Upper lobe of left lung (tissue), 6 donors: ENCODE measurements at regions not wholly inside any gene's neighbourhood (a gene's known extent, or its start where the extent isn't known, plus 50 kb on each side); places are given as distances from the start of the nearest gene placed in this dataset.

Source experiments
- ATAC-seq, 2 donors: fragments of 200-7000 bp; cut with Tn5 transposase; one replicate each; pipeline ENCODE4 v1.9.1; 2022; ENCODE audit warnings: mild to moderate bottlenecking in 2 of 2, moderate library complexity in 2 of 2; ENCODE audit not compliant: low FRiP score in 2 of 2
- DNase-seq, 2 donors: peaks; one replicate each; pipeline ENCODE4 v3.0.0-alpha.2; 2019 to 2020
- H3K27ac ChIP-seq, 4 donors: fragments of 200-600 bp; sonication (generic); one replicate each; pipeline ENCODE4 v1.5.1; 2016 to 2019
- H3K27me3 ChIP-seq, 4 donors: fragments of 200-600 bp; sonication (generic); one replicate each; pipeline ENCODE4 v1.5.1; 2017 to 2019
- H3K36me3 ChIP-seq, 4 donors: fragments of 200-600 bp; sonication (generic); one replicate each; pipeline ENCODE4 v1.5.1; 2016 to 2019
- H3K4me1 ChIP-seq, 4 donors: fragments of 200-600 bp; sonication (generic); one replicate each; pipeline ENCODE4 v1.5.1; 2018 to 2019
- H3K4me3 ChIP-seq, 4 donors: fragments of 200-600 bp; sonication (generic); one replicate each; pipeline ENCODE4 v1.5.1; 2017 to 2019; ENCODE audit warnings: mild to moderate bottlenecking in 2 of 4, moderate library complexity in 1 of 4
- H3K9me3 ChIP-seq, 4 donors: fragments of 200-600 bp; sonication (generic); one replicate each; pipeline ENCODE4 v1.5.1; 2018 to 2019
- EP300 ChIP-seq, 4 donors: sonication (generic); formaldehyde crosslinking; IDR thresholded peaks; one replicate each; pipeline ENCODE4 v1.5.1; 2017; ENCODE audit warnings: antibody characterized with exemption in 4 of 4, control low read depth in 2 of 4
- POLR2A ChIP-seq, 4 donors: fragments of 450-650 bp; IDR thresholded peaks; one replicate each; pipeline ENCODE4 v1.5.1; 2016 to 2017; ENCODE audit warnings: antibody characterized with exemption in 4 of 4, mild to moderate bottlenecking in 2 of 4
- POLR2AphosphoS5 ChIP-seq, 2 donors: sonication (generic); formaldehyde crosslinking; IDR thresholded peaks; one replicate each; pipeline ENCODE4 v1.5.1; 2017; ENCODE audit warnings: antibody characterized with exemption in 2 of 2
- WGBS, 2 donors: methylation state at CpG; one replicate each; pipeline ENCODE4 v1.1.5; 2017 to 2018; 5-methylcytosine and 5-hydroxymethylcytosine counted together
- TF ChIP-seq, protein P1 (sequence below), 6 experiments: fragments of 450-650 bp in 4 of 6; fragments of 200-600 bp in 2 of 6; sonication (generic) in 2 of 6; IDR thresholded peaks; one replicate each; pipeline ENCODE4 v1.5.1; 2016 to 2019; ENCODE audit warnings: antibody characterized with exemption in 6 of 6
- donor health status: DM: no; HTN: no; CAD: no; lungs with moderate emphysema.
- donor health status: DM: no; HTN: yes; CAD: no; lungs with severe emphysema.

DNA sequence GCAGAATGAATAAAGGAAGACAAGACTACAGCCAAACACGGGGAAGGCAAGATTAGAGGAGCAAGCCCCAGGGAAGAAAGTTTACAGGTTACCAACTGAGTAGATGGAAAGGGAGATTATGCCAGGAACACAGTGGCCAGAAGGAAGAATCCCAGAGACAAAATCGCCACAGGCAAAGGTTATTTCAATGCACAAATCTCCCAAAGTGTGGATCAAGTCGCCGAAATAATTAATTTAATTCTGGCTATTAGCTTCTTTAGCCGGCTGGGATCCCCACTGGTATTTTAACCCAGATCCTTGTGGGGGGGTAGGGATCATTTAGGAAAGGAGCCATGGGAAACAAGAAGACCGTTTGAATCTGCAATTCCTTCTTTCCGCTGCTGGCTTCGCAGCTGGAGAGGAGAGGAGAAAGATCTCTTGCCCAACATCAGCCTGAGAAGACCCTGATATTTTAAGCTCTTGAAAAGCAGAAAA is 171.0 kb downstream of the DHX15 start:
- Histone ChIP-seq H3K9me3 (no peaks in the 10 kb centered on the region), H3K4me3 (no peak overlapping the region), H3K27ac (no peak overlapping the region), H3K27me3 (no peaks in the 10 kb centered on the region), H3K4me1 (no peaks in the 10 kb centered on the region), H3K36me3 (no peaks in the 10 kb centered on the region)
- TF ChIP-seq POLR2AphosphoS5 (IDR thresholded peaks at IDR 0.05): no peak
- TF ChIP-seq, protein P1, sequence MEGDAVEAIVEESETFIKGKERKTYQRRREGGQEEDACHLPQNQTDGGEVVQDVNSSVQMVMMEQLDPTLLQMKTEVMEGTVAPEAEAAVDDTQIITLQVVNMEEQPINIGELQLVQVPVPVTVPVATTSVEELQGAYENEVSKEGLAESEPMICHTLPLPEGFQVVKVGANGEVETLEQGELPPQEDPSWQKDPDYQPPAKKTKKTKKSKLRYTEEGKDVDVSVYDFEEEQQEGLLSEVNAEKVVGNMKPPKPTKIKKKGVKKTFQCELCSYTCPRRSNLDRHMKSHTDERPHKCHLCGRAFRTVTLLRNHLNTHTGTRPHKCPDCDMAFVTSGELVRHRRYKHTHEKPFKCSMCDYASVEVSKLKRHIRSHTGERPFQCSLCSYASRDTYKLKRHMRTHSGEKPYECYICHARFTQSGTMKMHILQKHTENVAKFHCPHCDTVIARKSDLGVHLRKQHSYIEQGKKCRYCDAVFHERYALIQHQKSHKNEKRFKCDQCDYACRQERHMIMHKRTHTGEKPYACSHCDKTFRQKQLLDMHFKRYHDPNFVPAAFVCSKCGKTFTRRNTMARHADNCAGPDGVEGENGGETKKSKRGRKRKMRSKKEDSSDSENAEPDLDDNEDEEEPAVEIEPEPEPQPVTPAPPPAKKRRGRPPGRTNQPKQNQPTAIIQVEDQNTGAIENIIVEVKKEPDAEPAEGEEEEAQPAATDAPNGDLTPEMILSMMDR (IDR thresholded peaks at IDR 0.05): no peak
- TF ChIP-seq POLR2A (IDR thresholded peaks at IDR 0.05): no peak
- no peak for TF ChIP-seq EP300 (IDR thresholded peaks at IDR 0.05)
- ATAC-seq: no peak
- WGBS, 2 donors: 43 to 63% methylated on average over 8 of the region's 8 CpGs
- DNase-seq: no peak

DNA sequence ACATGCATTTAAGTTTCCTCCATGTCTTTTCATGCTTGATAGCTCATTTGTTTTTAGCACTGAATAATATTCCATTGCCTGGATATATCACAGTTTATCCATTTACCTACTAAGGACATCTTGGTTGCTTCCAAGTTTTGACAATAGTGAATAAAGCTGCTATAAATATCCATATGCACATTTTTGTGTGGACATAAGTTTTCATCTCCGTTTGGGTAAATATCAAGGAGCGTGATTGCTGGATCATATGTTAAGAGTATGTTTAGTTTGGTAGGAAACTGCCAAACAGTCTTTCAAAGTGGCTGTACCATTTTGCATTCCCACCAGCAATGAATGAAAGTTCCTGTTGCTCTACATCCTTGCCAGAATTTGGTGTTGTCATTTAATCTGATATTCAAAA is 172.5 kb downstream of the DHX15 start:
- whole genome bisulfite sequencing, 2 donors: 78 to 95% methylated on average over 2 of the region's 2 CpGs
- no peak for DNase-seq
- no peaks in the 10 kb centered on the region for H3K27me3 ChIP-seq
- TF ChIP-seq EP300 (IDR thresholded peaks at IDR 0.05) (no peak), POLR2A (IDR thresholded peaks at IDR 0.05) (no peak), POLR2AphosphoS5 (IDR thresholded peaks at IDR 0.05) (no peak)
- TF ChIP-seq, protein P1 (IDR thresholded peaks at IDR 0.05): no peak
- H3K4me3 ChIP-seq: no peak overlapping the region
- H3K36me3 ChIP-seq: no peaks in the 10 kb centered on the region
- no peaks in the 10 kb centered on the region for H3K9me3 ChIP-seq
- no peaks in the 10 kb centered on the region for H3K4me1 ChIP-seq
- ATAC-seq: no peak
- H3K27ac ChIP-seq: no peak overlapping the region

DNA sequence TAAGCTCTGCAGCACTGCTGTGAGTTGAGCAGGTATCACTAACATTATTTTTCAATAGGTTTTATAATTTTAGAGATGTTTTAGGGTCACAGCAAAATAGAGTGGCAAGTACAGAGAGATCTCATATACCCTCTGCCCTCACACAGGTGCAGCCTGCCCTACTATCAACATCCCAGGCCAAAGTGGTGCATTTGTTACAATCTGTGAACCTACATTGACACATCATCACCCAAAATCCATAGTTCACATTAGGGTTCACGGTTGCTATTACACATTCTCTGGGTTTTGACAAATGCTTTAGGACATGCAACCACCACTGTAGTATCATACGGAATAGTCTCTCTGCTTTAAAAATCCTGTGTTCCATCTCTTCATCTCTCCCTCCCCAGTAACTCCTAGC is 173.1 kb downstream of the DHX15 start:
- Histone ChIP-seq H3K9me3 (no peaks in the 10 kb centered on the region), H3K4me3 (no peak overlapping the region), H3K27ac (no peak overlapping the region), H3K27me3 (no peaks in the 10 kb centered on the region), H3K4me1 (no peaks in the 10 kb centered on the region), H3K36me3 (no peaks in the 10 kb centered on the region)
- TF ChIP-seq POLR2AphosphoS5 (IDR thresholded peaks at IDR 0.05): no peak
- no peak for TF ChIP-seq EP300 (IDR thresholded peaks at IDR 0.05)
- TF ChIP-seq, protein P1 (IDR thresholded peaks at IDR 0.05): no peak
- no peak for TF ChIP-seq POLR2A (IDR thresholded peaks at IDR 0.05)
- WGBS, 2 donors: 85 to 93% methylated on average over 2 of the region's 2 CpGs
- no peak for ATAC-seq
- no peak for DNase-seq

DNA sequence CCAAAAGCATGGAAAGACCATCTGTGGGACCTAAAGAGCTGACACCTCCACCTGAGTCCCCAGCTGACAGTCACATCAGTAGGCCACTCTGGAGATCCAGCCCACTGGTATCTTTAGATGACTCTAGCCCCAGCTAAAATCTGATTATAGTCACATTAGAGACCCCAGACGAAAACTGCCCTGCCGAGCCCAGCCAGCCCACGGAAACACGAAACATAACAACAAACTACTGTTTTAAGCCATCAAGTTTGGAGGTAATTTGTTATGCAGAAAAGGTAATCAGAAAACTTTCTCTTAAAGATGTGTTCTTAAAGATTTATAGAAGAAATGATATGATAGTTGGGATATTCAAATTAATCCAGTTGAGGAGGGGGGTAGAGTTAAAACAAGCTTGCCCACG is 175.7 kb downstream of the DHX15 start:
- H3K27me3 ChIP-seq: no peaks in the 10 kb centered on the region
- WGBS, 2 donors: 83 to 85% methylated on average over 5 of the region's 5 CpGs
- no peaks in the 10 kb centered on the region for H3K4me1 ChIP-seq
- no peak for ATAC-seq
- H3K27ac ChIP-seq: no peak overlapping the region
- H3K9me3 ChIP-seq: no peaks in the 10 kb centered on the region
- TF ChIP-seq POLR2A (IDR thresholded peaks at IDR 0.05): no peak
- TF ChIP-seq EP300 (IDR thresholded peaks at IDR 0.05): no peak
- no peak for TF ChIP-seq POLR2AphosphoS5 (IDR thresholded peaks at IDR 0.05)
- TF ChIP-seq, protein P1 (IDR thresholded peaks at IDR 0.05): no peak
- no peak overlapping the region for H3K4me3 ChIP-seq
- DNase-seq: no peak
- no peaks in the 10 kb centered on the region for H3K36me3 ChIP-seq

DNA sequence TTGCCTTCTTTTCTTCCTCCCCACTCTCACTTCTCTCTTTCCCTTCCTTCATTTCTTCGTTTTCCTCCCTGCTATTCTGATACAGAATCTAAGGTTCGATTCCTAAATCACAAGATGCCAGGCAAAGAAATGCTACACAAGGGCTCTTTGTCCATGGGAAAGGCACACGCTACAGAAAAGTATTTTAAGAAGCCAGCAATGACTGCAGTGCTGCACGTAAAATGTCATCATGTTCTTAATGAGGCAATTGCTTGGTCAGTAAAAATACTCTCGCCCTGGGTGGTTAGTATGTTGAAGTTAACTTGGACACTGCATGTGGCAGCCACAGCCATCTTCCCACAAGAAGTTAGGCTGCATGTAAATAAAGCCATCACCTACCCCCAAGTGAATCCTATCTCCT is 178.4 kb downstream of the DHX15 start:
- Histone ChIP-seq H3K36me3 (no peaks in the 10 kb centered on the region), H3K27me3 (no peaks in the 10 kb centered on the region), H3K9me3 (no peaks in the 10 kb centered on the region), H3K4me1 (no peaks in the 10 kb centered on the region), H3K27ac (no peak overlapping the region), H3K4me3 (no peak overlapping the region)
- DNase-seq (no peak), ATAC-seq (no peak)
- 89 to 91% methylated on average over 5 of the region's 5 CpGs for WGBS, 2 donors
- TF ChIP-seq POLR2AphosphoS5 (IDR thresholded peaks at IDR 0.05): no peak
- TF ChIP-seq EP300 (IDR thresholded peaks at IDR 0.05): no peak
- no peak for TF ChIP-seq POLR2A (IDR thresholded peaks at IDR 0.05)
- TF ChIP-seq, protein P1 (IDR thresholded peaks at IDR 0.05): no peak
